RWPE1 (cell line): ENCODE measurements at regions not wholly inside any gene's neighbourhood (a gene's known extent, or its start where the extent isn't known, plus 50 kb on each side); places are given as distances from the start of the nearest gene placed in this dataset.

ENCODE experiments used
- CTCF ChIA-PET: fragments of 350-600 bp; sonication (Branson Sonifier 250); formaldehyde crosslinking; extraction: SDS; loops from one replicate; lab custom pipeline; 2021; lab: Yijun Ruan, JAX
- POLR2A ChIA-PET: fragments of 400-600 bp; formaldehyde crosslinking; extraction: SDS; loops from one replicate; lab custom pipeline; 2020; ENCODE audit warnings: antibody characterized with exemption; ENCODE audit not compliant: low non-redundant PET; lab: Yijun Ruan, JAX
- DNase-seq: peaks from one replicate; pipeline ENCODE4 v3.0.0; 2012; ENCODE audit warnings: low spot score
- H3K27ac ChIP-seq: fragments of 450-650 bp; 2 replicates; pipeline ENCODE4 v1.5.1; 2017
- TF ChIP-seq, protein P1 (sequence below): fragments of 450-650 bp; conservative IDR thresholded peaks from 2 replicates; pipeline ENCODE4 v1.5.1; 2017; ENCODE audit warnings: low read depth, mild to moderate bottlenecking

DNA sequence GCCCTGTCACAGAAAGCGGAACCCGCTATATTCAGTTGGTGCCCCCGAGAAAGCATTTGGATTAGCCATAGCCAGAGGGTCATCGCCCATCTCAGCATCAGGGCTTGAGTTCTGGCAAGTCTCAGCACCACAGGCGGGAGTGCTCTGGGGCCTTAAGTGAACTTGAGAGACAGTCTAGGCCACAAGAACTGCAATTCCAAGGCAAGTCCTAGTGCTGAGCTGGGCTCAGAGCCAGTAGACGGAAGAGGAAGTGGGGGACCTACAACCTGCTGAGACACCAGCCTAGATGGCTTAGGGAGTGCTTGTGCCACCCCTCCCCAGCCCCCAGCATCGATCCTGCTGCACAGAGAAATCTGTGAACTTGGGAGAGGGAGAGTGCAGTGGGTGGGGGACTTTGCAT is 594.9 kb downstream of the CCDC171 start:
- POLR2A ChIA-PET: no interaction called here
- no peak overlapping the region for H3K27ac ChIP-seq
- CTCF ChIA-PET: no interaction called here
- TF ChIP-seq, protein P1, sequence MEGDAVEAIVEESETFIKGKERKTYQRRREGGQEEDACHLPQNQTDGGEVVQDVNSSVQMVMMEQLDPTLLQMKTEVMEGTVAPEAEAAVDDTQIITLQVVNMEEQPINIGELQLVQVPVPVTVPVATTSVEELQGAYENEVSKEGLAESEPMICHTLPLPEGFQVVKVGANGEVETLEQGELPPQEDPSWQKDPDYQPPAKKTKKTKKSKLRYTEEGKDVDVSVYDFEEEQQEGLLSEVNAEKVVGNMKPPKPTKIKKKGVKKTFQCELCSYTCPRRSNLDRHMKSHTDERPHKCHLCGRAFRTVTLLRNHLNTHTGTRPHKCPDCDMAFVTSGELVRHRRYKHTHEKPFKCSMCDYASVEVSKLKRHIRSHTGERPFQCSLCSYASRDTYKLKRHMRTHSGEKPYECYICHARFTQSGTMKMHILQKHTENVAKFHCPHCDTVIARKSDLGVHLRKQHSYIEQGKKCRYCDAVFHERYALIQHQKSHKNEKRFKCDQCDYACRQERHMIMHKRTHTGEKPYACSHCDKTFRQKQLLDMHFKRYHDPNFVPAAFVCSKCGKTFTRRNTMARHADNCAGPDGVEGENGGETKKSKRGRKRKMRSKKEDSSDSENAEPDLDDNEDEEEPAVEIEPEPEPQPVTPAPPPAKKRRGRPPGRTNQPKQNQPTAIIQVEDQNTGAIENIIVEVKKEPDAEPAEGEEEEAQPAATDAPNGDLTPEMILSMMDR: no peak
- no peak for DNase-seq

DNA sequence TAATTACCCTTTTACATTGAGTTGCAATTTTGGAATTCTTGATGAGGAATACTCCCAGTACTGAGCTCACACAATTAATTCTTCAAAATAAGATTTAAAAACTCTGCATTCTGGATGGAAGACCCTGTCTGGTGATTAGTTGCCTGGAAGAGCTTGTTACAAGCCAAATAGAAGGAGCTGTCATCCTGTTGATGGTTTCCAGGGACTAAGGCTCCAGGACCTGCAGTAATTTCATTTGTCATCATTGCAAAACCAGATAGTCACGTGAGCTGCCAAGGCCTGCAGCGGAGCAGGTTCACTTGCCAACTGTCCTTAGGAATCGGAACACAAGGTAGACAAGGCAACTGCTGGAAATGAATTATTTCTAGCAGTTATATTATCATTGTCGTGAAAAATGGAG is 597.7 kb downstream of the CCDC171 start:
- H3K27ac ChIP-seq: no peak overlapping the region
- no peak for DNase-seq
- CTCF ChIA-PET: no interaction called here
- TF ChIP-seq, protein P1: no peak
- POLR2A ChIA-PET: no interaction called here

DNA sequence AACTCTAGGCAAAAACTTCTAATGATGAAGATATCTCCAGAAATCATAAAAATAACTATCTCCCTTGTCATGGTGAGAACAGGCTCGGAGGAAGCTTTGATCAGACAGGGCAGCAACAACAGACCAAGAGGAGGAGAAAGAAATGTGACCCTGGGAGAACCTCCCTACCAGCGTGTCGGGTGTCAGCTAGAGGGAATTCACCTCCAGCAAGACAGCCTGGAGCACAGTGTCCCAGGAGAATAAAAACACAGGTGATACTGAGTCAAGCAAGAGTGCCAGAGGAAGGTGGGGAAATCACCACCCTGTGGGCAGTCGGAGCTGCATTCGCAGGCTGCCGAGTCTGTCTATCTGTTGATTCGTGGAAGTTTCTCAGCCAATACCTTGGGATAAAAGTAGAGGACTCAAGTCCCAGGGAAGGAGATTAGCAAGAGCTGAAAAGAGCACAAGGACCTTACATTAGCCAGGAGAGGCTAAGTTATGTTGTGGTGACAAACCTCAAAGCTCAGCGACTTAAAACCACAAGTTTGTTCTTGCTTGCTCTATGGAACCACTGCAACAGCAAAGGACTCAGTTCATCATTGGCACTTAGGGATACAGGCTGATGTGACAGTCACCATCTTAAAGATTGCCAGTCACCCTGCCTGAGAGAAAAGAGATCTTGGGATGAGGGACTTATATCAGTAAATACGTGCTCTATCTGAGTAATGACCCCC is 598.3 kb downstream of the CCDC171 start:
- H3K27ac ChIP-seq: no peak overlapping the region
- ChIA-PET CTCF (no interaction called here), POLR2A (no interaction called here)
- DNase-seq: no peak
- TF ChIP-seq, protein P1: no peak

DNA sequence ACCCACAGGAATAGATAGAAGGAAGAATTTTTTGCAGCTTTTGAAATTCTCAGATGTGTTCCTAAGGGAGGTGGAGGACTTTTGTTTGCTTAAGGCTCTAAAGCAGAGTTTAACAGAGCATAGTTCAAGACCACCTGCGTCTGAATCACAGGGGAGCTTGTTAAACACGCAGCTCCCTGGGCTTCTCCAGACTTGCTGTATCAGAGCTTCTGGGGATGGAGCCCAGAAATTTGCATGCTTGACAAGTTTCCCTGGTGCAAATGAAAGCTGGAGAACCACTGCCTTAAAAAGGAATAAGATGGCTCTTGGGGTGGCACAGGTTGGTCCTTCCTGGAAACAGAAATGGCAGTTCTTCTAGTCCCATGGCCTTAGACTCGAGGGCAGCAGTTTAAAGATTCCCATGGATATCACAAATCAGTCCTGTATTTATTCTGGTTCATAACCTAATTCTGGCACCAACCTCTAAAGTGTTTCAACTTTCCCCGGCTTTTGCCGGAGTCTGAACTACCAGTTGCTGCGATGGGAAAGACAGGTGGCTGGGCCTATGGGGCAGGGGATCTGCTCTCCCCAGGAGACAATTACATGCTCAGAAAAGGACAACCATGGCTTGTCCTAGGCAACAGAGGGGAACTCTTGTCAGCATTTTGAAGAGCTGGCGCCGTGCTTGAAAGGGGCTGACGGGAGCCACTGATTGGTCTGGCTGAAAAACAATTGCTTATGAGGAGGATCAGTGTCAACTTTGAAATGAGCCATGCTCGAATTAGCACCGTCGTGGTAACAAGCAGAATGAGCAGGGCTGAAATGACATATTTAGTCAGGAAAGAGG is 599.6 kb downstream of the CCDC171 start:
- no peak overlapping the region for H3K27ac ChIP-seq
- TF ChIP-seq, protein P1: no peak
- ChIA-PET CTCF (no interaction called here), POLR2A (no interaction called here)
- DNase-seq: no peak

DNA sequence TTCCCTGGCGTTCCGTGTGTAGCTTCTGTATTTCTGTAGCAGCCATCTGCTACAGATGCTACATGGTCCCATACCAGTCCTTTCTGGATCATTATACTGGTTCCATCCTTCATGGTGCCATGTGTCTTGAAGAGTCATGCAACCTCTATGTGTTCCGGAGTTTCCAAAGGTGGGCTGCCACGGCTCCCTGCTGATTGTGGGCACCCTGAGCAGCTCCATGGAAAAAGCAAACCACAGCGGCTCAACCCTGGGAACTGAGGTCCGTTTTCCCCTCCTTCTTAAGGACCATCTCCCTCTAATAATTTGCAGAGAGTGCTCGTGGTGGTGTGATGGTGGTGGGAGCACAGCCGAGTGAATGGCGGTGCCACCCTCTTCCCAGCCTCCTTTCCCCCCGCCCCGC is 600.4 kb downstream of the CCDC171 start:
- CTCF ChIA-PET: interaction anchor here (0.6 to 0.7 kb wide), 2 partner anchors 20 to 1882 kb away, joined by 3 to 4 read pairs; no protein-coding TSS in a partner anchor

DNA sequence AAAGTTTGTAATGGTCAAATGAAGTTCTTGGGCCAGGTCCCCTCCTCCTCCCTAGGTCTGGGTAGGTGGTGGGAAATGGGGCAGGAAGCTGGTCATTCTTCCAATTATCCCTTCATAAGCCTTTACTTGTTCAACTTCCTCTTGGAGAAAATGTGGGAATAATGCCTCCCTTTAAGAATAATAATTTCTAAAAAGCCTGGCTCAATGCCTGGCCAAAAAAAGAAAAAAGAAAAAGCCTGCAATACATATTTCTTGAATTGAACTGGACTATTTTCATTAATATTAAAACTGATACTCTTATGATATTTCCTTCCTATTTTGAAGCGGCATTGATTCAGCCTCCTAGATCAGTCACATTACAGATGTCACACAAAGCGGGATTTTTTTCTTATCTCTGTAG is 600.9 kb downstream of the CCDC171 start:
- H3K27ac ChIP-seq: no peak overlapping the region
- TF ChIP-seq, protein P1: no peak
- ChIA-PET POLR2A (no interaction called here), CTCF (interaction anchor here (0.6 to 0.7 kb wide), 2 partner anchors 20 to 1883 kb away, joined by 3 to 4 read pairs; no protein-coding TSS in a partner anchor)
- no peak for DNase-seq

More for the DNA sequence above, 600.4 kb downstream of the CCDC171 start:
- TF ChIP-seq, protein P1: no peak
- POLR2A ChIA-PET: no interaction called here
- H3K27ac ChIP-seq: no peak overlapping the region
- DNase-seq: no peak
